ENCODE measurements at regions not wholly inside any gene's neighbourhood (a gene's known extent, or its start where the extent isn't known, plus 50 kb on each side); places are given as distances from the start of the nearest gene placed in this dataset.

DNA sequence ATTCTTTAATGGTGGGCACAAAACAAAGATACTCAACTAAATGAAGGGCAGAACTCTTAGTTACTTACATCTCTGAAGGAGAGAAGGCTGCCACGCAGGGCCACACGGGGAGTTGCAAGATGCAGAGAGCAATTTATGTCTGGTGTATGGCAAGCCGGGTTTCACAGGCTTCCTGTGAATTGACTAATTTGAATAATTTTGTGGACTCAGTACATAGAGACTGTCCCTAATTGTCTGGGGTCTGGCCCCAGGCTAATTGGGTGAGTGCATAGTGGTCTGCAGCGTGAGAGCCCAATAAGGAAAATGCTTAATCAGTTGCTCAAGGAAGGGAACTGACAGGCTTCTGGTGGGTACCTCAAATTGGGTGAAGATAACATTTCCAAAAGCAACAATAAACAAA is 205.7 kb downstream of the OTOR start:
- TF ChIP-seq, protein P1, sequence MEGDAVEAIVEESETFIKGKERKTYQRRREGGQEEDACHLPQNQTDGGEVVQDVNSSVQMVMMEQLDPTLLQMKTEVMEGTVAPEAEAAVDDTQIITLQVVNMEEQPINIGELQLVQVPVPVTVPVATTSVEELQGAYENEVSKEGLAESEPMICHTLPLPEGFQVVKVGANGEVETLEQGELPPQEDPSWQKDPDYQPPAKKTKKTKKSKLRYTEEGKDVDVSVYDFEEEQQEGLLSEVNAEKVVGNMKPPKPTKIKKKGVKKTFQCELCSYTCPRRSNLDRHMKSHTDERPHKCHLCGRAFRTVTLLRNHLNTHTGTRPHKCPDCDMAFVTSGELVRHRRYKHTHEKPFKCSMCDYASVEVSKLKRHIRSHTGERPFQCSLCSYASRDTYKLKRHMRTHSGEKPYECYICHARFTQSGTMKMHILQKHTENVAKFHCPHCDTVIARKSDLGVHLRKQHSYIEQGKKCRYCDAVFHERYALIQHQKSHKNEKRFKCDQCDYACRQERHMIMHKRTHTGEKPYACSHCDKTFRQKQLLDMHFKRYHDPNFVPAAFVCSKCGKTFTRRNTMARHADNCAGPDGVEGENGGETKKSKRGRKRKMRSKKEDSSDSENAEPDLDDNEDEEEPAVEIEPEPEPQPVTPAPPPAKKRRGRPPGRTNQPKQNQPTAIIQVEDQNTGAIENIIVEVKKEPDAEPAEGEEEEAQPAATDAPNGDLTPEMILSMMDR (conservative IDR thresholded peaks at IDR 0.05; ENCODE audit: low read depth, low read length), result no peak
- TF ChIP-seq EZH2 (IDR thresholded peaks at IDR 0.05; ENCODE audit: borderline replicate concordance, low read depth, low read length, poor library complexity, severe bottlenecking), result no peak
